HG02588 (cell line): ENCODE measurements at regions not wholly inside any gene's neighbourhood (a gene's known extent, or its start where the extent isn't known, plus 50 kb on each side); places are given as distances from the start of the nearest gene placed in this dataset.

ENCODE experiments used
- ATAC-seq: cut with Tn5 transposase; IDR thresholded peaks from one replicate; pipeline ENCODE4 v1.9.1; 2021; ENCODE audit warnings: mild to moderate bottlenecking, moderate library complexity; ENCODE audit not compliant: unreplicated experiment

DNA sequence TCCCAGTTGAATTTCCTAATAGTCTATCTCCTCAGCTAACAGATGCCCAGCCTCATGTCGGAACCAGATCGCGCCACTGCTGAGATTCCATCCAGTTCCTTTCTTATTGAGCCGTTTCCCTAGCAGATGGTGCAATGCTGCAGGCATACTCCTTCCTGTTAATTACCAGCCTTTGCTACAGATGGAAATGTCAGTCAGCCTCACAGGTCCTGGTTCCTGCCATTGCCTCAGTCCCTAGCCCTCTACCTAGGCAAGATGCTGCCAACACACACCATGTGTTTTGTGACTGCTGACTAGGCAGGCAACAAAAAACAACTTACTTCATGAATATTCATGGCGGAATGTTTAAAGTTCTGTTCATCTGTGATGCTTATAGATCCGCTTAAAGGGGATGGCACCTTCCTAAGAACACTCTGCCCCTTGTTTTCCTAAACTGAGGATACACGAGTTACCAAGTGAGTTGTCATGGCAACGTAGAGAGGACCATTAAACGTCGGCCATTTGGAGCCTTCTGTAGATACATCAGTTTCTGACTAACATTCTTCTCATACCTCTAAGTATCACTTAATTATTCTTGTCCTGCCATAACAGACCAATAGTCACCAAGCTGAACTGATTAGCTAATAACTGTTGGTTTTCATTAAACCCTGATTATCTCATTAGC lies 749.5 kb downstream of the RNF144A start:
- ATAC-seq = no peak

DNA sequence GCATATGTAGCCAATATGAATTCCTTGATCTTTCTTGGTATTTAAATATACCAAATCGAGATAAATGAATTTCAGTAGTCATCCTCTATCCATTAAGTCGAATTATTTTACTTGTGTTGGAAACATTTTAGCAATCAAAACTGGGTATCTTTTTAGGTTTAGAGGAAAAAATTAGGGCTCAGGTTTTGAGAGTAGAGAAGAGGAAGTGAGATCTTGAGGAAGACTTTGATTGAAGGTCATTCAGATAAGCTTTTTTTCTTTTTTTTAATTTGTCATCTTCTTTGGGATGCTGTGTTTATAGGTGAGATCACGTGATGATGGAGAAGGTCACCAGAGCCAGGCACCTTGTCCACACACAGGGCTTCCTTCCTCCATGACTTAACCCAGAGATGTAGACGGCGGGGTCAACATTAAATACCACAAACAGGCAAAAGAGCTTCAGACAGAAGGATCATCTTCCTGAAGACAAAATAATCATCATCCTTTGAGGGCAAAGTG lies 750.1 kb downstream of the RNF144A start:
- no peak for ATAC-seq

GRCh38 chr2:7670905-7671641 lies 753.9 kb downstream of the RNF144A start:
- ATAC-seq = no peak

DNA sequence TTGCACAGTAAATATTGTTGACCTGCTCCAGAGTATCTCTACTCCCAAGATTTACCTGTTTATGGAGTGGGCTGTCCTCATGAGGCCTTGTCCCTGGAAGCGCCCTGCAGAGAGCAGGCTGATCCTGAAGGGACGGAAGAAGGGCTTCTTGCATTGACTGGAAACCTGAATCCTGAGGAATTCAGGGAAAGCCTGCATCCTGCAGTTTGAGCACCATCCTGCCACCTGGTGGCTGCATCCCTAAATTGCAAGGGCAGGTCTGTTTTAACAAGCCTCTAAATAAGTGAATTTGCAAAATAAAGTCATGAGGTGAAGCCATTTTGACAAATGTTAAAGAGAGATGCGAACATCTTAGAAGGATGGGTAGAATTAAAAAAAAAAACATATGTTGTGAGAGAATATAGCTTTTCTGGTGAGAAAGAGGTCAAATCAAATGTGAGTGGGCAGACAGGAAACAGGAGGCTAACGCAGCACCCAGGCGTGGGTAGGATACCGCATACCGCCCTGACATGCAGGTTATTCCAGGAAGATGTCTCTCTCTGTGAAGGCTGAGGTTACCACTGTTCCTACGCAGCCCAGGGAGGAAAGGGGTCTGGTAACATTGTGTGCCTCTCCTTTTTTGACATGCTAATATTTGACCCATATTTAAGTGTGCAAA lies 754.9 kb downstream of the RNF144A start:
- no peak for ATAC-seq

- no peak for ATAC-seq
Measured at GRCh38 chr2:7672685-7673071, 755.5 kb downstream of the RNF144A start.

- ATAC-seq = no peak
Measured at GRCh38 chr2:7673101-7673500, 755.9 kb downstream of the RNF144A start.

GRCh38 chr2:7673853-7674252 lies 756.6 kb downstream of the RNF144A start:
- ATAC-seq = no peak

- no peak for ATAC-seq
Measured at GRCh38 chr2:7674606-7675005, 757.4 kb downstream of the RNF144A start.

GRCh38 chr2:7676714-7677113 lies 759.5 kb downstream of the RNF144A start:
- no peak for ATAC-seq

DNA sequence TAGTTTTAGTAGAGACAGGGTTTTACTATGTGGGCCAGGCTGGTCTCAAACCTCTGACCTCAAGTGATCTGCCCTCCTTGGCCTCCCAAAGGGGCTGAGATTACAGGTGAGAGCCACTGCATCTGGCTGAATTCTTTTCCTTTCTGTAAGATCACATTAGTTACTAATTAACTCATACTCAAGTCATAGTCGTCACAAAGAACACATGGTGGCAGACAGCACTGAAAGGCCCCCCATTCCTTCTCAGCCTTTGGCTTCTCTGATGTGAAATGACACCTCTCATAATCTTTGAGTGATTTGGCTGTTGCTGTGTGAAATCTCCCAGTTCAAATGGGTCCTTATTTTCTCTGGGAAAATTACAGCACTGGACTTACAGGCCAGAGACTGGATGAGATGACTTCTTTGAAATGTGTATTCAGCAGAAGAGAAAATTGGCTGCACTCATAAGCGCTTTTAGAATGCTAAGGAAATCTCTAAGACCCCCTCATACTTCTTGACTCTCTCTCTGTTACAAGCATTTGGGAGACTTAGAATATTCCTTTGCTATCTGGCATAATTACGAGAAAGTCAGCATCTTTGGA lies 764.8 kb downstream of the RNF144A start:
- ATAC-seq = no peak

- ATAC-seq = no peak
Measured at GRCh38 chr2:7683196-7683595, 766.0 kb downstream of the RNF144A start.

GRCh38 chr2:7683708-7684107 lies 766.5 kb downstream of the RNF144A start:
- no peak for ATAC-seq

DNA sequence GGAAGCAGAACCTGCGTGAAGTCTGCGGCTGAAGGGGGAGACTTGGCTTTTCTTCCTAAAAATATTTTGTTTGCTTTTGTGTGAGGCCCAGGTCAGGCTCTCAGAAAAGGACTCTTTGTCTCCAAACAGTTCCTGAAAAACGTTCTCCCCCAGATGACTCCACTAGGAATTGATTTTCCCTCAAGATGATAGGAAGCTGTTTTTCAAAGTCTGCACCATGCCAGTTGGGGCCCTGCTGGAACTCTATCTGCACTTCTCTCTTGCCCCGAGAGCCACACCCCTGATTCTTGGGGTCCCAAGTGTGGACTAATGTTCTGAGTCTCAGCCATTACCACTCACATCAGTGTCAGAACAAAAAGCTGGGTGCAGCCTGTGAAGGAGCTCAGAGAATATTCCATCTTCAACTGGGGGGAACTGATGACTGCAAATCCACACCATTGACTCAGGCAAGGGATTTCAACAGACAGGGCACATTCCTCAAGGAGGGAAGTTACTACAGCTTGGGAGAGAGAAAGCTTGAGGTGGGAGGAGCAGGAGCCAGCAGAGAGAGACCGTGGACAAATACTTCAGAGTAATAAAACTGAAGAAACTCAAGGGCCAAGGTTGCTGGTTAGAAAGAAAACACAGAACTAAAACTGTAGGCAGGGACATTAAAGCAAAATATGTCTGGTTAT lies 768.3 kb downstream of the RNF144A start:
- no peak for ATAC-seq

- no peak for ATAC-seq
Measured at GRCh38 chr2:7686016-7686385, 768.8 kb downstream of the RNF144A start.

- ATAC-seq = no peak
Measured at GRCh38 chr2:7691961-7692656, 774.9 kb downstream of the RNF144A start.

DNA sequence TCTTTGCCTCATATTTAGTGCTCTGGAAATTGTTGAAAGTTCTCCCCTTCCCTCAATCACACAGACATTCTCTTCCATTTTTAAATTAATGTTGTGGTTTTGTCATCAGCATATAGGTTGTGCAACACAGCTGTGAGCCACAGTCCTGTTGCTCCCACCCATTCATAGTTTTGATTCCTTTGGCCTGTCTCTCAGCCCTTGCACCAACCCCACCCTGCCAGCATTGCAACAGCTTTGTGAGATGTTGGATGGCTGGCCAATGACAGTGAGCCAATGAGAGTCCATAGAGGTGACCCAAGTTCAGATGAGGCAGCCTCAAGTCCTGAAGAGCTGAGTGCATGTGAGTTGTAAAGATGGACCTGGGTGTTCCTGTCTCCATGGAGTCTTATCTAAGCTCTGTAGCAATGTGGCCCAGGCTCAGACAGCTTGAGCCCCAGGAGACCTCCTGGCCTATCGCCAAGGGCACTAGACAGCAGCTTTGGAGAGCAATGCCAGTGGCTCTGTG lies 775.5 kb downstream of the RNF144A start:
- ATAC-seq = no peak

DNA sequence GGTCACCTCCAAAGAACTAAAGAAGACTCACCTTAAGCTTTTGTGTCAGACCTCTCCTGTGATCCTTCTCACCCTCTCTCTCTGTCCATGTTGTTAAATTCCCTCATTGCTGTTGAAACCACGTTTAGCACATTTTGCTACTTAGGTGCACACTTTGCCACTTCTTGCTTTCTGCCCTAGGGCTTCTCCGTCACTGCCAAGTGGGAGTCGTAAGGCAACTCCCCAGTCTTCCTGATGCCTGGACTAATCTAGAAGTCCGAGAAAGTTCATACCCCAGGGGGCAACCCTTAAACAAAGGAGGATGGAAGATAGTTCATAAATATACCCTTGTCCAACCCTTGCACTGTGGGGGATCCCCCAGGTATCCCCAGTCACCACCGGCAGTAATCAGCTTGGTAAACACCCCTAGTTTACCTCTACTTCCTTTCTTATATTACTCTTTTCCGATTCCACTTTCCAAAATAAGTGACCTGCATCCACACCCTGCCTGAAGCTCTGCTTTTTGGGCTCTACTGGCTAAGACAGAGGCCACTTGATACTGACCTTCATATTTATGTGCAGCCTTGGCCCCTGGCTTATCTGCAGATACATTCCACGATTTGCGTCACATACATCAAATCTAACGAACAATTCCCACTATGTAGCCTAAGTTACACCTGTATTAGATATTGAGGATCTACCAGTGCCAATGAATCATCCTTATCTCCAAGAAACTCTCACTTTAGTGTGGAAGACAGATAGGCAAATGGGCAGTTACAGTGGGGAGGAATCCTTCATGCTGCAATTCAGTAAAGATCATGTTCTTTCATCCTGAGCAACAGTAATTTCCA lies 776.2 kb downstream of the RNF144A start:
- no peak for ATAC-seq

DNA sequence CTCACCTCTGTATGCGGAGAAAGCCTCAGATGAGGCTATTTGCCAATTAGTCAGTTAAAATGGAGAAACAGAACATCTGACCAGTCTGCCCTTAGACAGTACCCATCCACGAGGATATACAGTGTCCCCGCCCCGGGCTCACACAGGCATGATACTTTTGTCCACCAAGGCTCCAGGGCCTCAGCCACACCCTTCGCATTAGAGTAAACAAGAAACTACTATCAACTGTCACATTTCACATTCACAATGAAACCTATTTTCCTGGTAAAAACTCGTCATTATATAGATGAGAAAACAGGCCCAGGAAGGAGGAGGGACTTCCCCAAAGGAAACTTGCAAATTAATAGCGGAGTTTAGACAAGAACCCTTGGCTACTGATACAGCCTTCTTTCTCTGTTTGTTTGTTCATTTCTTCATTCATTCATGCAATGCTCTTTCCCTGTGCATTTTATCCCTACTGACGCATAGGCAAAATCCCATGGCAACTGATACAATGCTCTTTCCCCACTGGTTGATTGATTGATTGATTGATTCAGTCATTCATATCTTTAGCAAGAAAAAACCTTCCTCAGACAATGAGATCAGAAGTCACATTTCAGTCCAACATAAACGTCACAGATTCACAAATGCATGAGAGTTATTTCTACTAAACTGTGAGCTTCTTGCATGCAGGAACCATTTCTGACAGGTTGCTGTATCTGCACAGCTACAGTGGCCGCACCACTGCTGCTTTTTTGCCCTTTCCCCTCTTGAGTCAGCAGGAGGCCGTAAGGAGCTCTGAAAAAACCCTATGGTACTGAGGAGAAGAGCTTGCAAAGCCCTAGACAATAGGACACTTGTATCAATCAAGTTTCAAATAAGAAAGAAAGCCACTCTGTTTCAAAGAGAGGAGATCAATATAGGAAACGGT lies 777.1 kb downstream of the RNF144A start:
- ATAC-seq = no peak
